MM.1S (cell line): ENCODE measurements at regions not wholly inside any gene's neighbourhood (a gene's known extent, or its start where the extent isn't known, plus 50 kb on each side); places are given as distances from the start of the nearest gene placed in this dataset.

Experiments used
- DNase-seq: peaks from one replicate; pipeline ENCODE4 v3.0.0-alpha.2; 2015
- H2AFZ ChIP-seq: fragments of 300-600 bp; sonication (generic); 2 replicates; pipeline ENCODE4 v1.6.0; 2016; ENCODE audit warnings: antibody characterized with exemption, low read length
- H3F3A ChIP-seq: fragments of 300-600 bp; sonication (generic); 2 replicates; pipeline ENCODE4 v1.6.1; 2016; ENCODE audit warnings: mild to moderate bottlenecking, antibody characterized with exemption, low read length, moderate library complexity, mixed read lengths; ENCODE audit not compliant: insufficient read depth
- H3K27ac ChIP-seq: fragments of 300-600 bp; sonication (generic); 2 replicates; pipeline ENCODE4 v1.5.1; 2016; ENCODE audit warnings: mild to moderate bottlenecking, low read length
- H3K27me3 ChIP-seq: fragments of 300-600 bp; sonication (generic); replicated peaks from 2 replicates; pipeline ENCODE4 v1.6.0; 2016; ENCODE audit warnings: low read length; ENCODE audit not compliant: insufficient read depth
- H3K36me3 ChIP-seq: fragments of 300-600 bp; sonication (generic); replicated peaks from 2 replicates; pipeline ENCODE4 v1.6.1; 2016; ENCODE audit warnings: mild to moderate bottlenecking, low read length, mixed read lengths; ENCODE audit not compliant: insufficient read depth
- H3K4me1 ChIP-seq: fragments of 300-600 bp; sonication (generic); 2 replicates; pipeline ENCODE4 v1.6.1; 2016; ENCODE audit warnings: low read length, mixed read lengths
- H3K4me2 ChIP-seq: fragments of 300-600 bp; sonication (generic); 2 replicates; pipeline ENCODE4 v1.6.0; 2016; ENCODE audit warnings: low read depth, low read length
- H3K4me3 ChIP-seq: fragments of 300-600 bp; sonication (generic); 2 replicates; pipeline ENCODE4 v1.5.1; 2016; ENCODE audit warnings: low read length, mixed read lengths
- H3K79me2 ChIP-seq: fragments of 300-600 bp; sonication (generic); 2 replicates; pipeline ENCODE4 v1.6.1; 2016; ENCODE audit warnings: mixed run types, low read length, mixed read lengths
- H3K9ac ChIP-seq: fragments of 300-600 bp; sonication (generic); 2 replicates; pipeline ENCODE4 v1.6.1; 2016; ENCODE audit warnings: low read length, mixed read lengths
- H3K9me2 ChIP-seq: fragments of 300-600 bp; sonication (generic); replicated peaks from 2 replicates; pipeline ENCODE4 v1.6.1; 2016; ENCODE audit warnings: mild to moderate bottlenecking, low read length, mixed read lengths; ENCODE audit not compliant: insufficient read depth
- H3K9me3 ChIP-seq: fragments of 300-600 bp; sonication (generic); replicated peaks from 2 replicates; pipeline ENCODE4 v1.6.1; 2016; ENCODE audit warnings: mild to moderate bottlenecking, low read length, mixed read lengths; ENCODE audit not compliant: insufficient read depth
- H4K20me1 ChIP-seq: fragments of 300-600 bp; sonication (generic); 2 replicates; pipeline ENCODE4 v1.6.1; 2016; ENCODE audit warnings: mild to moderate bottlenecking, low read length, moderate library complexity, mixed read lengths; ENCODE audit not compliant: insufficient read depth
- EZH2 ChIP-seq: fragments of 300-600 bp; sonication (generic); optimal IDR thresholded peaks from 2 replicates; pipeline ENCODE3; 2017; ENCODE audit warnings: low read depth, mild to moderate bottlenecking, antibody characterized with exemption, low read length, mixed read lengths
- EZH2phosphoT487 ChIP-seq: fragments of 300-600 bp; sonication (generic); IDR thresholded peaks from 2 replicates; pipeline ENCODE4 v1.6.1; 2018; ENCODE audit warnings: antibody characterized with exemption, low read length
- TF ChIP-seq, protein P1 (sequence below): fragments of 300-600 bp; sonication (generic); IDR thresholded peaks from 2 replicates; pipeline ENCODE4 v1.5.1; 2016; ENCODE audit warnings: antibody characterized with exemption, low read length, mixed read lengths

DNA sequence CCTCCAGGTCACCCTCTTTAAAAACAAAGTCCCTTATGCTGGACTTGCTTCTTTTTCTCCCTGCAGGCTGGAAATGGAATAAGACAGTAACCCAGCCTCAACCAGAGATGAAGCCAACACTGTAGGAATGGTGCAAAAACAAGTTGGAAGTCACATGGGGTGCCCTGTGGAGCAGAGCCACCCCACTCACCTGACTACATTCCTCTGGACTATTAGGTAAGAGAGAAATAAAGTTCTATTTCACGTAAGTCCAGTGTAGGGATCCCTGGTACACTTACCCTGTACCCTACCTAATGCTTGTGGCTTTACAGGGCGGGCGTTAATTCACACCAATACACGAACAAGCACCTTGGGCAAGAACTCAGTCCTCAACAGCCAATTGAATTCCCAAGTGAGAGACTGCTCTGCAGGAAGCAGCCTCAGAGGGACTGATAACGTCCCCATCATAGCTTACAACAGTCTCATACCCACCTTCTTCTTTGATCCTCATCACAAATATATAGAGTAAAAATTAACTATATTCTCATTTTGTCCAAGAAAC lies 112.5 kb upstream of the FGGY start:
- no peak overlapping the region for H3K27ac ChIP-seq
- H4K20me1 ChIP-seq, result no peaks in the 10 kb centered on the region
- H3K36me3 ChIP-seq, result no peaks in the 10 kb centered on the region
- no peaks in the 10 kb centered on the region for H3K9me3 ChIP-seq
- H3K4me1 ChIP-seq, result no peaks in the 10 kb centered on the region
- no peaks in the 10 kb centered on the region for H3K27me3 ChIP-seq
- no peak overlapping the region for H2AFZ ChIP-seq
- H3F3A ChIP-seq, result no peaks in the 10 kb centered on the region
- no peak overlapping the region for H3K4me3 ChIP-seq
- DNase-seq, result no peak
- H3K79me2 ChIP-seq, result no peaks in the 10 kb centered on the region
- no peaks in the 10 kb centered on the region for H3K9me2 ChIP-seq
- H3K4me2 ChIP-seq, result no peak overlapping the region
- H3K9ac ChIP-seq, result no peak overlapping the region
- TF ChIP-seq EZH2phosphoT487, result no peak
- no peak for TF ChIP-seq EZH2
- TF ChIP-seq, protein P1, sequence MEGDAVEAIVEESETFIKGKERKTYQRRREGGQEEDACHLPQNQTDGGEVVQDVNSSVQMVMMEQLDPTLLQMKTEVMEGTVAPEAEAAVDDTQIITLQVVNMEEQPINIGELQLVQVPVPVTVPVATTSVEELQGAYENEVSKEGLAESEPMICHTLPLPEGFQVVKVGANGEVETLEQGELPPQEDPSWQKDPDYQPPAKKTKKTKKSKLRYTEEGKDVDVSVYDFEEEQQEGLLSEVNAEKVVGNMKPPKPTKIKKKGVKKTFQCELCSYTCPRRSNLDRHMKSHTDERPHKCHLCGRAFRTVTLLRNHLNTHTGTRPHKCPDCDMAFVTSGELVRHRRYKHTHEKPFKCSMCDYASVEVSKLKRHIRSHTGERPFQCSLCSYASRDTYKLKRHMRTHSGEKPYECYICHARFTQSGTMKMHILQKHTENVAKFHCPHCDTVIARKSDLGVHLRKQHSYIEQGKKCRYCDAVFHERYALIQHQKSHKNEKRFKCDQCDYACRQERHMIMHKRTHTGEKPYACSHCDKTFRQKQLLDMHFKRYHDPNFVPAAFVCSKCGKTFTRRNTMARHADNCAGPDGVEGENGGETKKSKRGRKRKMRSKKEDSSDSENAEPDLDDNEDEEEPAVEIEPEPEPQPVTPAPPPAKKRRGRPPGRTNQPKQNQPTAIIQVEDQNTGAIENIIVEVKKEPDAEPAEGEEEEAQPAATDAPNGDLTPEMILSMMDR, result no peak

DNA sequence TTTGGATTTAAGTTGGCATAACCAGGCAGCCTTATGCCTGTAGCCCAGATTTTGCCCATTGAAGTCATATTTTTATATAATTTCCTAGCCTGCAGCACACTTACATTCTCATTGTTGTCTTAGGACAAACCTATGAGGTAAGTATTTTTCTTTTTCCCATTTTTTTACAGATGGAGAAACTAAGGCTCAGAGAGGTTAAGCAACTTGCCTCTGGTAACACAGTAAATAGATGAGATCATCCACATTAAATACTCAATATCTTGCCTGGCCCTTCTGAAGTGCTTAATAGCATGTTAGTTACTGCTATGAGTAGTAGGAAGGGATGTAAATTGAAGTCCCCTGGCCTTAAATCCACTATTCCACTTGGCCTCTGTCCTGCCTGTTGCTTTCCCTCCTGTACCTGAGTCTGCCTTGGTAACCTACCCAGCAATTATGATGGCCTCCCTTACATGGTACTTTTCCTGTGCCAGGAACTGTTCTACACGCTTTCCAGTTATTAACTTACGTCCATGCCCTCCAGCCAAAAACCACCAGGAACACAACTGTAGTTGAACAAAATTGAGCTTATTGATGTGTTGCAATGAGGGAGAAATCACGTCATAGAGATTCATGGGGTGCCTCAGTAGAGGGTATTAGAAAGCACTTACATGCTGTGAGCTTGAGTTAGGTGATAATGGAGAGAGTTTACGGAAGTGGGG lies 111.6 kb upstream of the FGGY start:
- H3K27me3 ChIP-seq, result no peaks in the 10 kb centered on the region
- H3F3A ChIP-seq, result no peaks in the 10 kb centered on the region
- no peaks in the 10 kb centered on the region for H3K9me2 ChIP-seq
- no peak overlapping the region for H3K4me2 ChIP-seq
- H3K9ac ChIP-seq, result no peak overlapping the region
- no peak overlapping the region for H3K4me3 ChIP-seq
- H3K27ac ChIP-seq, result no peak overlapping the region
- no peaks in the 10 kb centered on the region for H4K20me1 ChIP-seq
- TF ChIP-seq EZH2 (no peak), EZH2phosphoT487 (no peak)
- TF ChIP-seq, protein P1, result no peak
- no peaks in the 10 kb centered on the region for H3K4me1 ChIP-seq
- no peaks in the 10 kb centered on the region for H3K9me3 ChIP-seq
- no peak overlapping the region for H2AFZ ChIP-seq
- H3K79me2 ChIP-seq, result no peaks in the 10 kb centered on the region
- H3K36me3 ChIP-seq, result no peaks in the 10 kb centered on the region
- DNase-seq, result no peak

DNA sequence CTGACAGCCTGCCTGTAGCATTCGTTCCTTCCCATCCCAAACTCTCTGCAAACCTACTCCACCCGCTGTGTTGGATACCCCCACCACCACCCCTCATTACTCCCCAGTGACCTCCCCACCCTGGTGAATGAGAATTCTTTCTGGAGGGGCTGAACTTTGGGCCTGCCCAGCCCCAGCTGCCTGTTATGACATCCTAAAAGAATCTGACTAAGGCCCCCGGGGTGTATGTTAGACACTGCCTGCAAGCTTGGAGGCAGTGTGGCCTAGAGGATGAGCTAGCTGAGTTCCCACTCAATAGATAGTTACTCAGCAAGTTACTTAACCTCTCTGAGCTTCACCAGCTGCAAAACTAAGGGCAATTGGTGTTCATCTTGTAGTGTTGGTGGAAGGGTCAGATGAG lies 110.2 kb upstream of the FGGY start:
- TF ChIP-seq, protein P1, result no peak
- TF ChIP-seq EZH2phosphoT487 (no peak), EZH2 (no peak)
- Histone ChIP-seq H3K9ac (no peak overlapping the region), H3K27me3 (no peaks in the 10 kb centered on the region), H3K4me3 (no peak overlapping the region), H3F3A (no peaks in the 10 kb centered on the region), H4K20me1 (no peaks in the 10 kb centered on the region), H3K9me3 (no peaks in the 10 kb centered on the region), H3K27ac (no peak overlapping the region), H3K4me1 (no peaks in the 10 kb centered on the region), H3K36me3 (no peaks in the 10 kb centered on the region), H3K9me2 (no peaks in the 10 kb centered on the region), H3K79me2 (no peaks in the 10 kb centered on the region), H3K4me2 (no peak overlapping the region), H2AFZ (no peak overlapping the region)
- no peak for DNase-seq
